Glomerular visceral epithelial cell (primary cell): ENCODE measurements at regions not wholly inside any gene's neighbourhood (a gene's known extent, or its start where the extent isn't known, plus 50 kb on each side); places are given as distances from the start of the nearest gene placed in this dataset.
A peak's percentile ranks its signal among the peaks of the same experiment; 100 is the strongest.

ENCODE experiments used
- DNase-seq: peaks from one replicate; pipeline ENCODE4 v3.0.0-alpha.2; 2016; ENCODE audit errors: extremely low spot score

DNA sequence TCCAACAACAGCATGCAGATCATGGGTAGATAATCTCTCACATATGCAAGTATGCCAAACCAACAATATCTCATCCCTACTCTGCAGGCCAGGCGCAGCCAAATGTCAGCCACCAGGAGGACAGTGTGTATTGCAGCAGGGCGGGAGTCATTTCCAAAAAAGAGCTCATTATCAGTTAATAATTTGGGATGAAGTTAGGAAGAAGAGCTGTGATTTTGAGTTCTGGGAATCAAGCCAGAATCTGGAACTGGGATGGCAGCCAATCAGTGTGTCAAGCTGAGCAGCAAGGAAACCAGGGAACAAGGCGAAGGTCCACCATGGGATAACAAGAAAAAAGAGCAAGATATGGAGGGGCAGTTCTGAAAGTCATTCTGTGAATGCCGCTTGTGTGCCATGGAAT lies 88.2 kb upstream of the CAMK2D start:
- no peak for DNase-seq

DNA sequence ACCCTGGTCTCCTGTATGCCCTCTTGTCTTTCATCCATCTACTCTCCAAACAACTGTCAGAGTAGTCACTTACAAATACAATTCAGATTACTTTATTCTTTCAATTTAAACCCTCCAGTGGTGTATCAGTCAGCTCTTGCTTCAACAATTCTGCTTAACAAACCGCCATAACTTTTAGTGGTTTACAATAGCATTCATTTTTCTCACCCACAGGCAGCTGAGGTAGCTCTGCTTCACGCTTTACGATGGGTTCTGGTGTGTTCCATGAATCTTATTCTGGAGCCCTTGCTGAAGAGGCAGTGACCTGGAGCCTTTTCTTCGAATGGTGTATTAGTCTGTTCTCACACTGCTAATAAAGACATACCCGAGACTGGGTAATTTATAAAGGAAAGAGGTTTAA lies 86.2 kb upstream of the CAMK2D start:
- no peak for DNase-seq

DNA sequence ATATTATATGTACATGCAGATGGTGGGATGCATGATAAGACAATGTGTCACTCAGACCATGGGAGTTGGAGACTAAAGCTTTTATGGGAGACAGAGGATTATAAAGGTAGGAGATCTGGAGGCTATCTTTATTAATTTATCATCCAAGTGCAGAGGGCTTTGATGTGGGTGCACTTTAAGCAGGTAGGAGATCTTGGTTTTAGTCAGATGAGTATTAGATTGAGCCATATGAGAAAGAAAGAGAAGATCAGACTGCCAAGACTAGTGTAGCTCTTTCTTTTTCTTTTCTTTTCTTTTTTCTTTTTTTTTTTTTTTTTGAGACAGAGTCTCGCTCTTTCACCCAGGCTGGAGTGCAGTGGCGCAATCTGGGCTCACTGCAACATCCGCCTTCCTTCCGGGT lies 84.9 kb upstream of the CAMK2D start:
- no peak for DNase-seq

DNA sequence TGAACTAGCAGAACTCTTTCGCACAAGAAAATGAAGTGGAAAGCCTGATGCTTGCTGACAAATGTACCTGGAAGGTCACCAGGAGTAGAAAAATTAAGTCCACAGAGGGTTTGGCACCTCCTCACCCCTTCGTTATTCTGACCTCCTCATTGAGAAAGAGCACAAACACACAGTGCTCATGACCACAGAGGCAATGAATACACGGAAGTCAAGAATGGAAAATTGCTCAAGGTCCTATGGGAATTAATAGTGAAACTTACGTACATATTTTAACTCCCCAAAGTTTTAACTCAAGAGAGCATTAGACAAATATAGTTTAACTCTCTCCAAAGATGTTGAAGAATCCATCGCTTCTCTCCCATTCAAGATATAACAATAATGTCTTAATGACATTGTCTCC lies 83.6 kb upstream of the CAMK2D start:
- DNase-seq = no peak

DNA sequence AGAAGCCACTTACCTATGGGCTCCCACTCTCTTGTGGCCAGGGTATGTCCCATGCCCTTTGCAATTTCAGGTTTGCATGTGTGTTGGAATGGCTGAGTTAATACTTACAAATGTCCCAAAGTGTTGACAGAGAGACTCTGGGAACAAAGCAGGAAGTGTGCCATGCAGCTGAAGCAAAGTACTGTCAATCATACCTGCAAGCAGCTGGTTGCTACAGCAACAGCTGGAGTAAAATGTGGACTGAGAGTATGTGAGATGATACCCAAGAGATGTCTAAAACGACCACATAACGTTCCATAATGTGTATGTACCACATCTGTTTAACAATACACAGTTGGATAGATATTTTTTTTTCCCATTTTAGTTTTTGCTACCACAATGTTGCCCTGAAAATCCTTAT lies 82.8 kb upstream of the CAMK2D start:
- DNase-seq = no peak

DNA sequence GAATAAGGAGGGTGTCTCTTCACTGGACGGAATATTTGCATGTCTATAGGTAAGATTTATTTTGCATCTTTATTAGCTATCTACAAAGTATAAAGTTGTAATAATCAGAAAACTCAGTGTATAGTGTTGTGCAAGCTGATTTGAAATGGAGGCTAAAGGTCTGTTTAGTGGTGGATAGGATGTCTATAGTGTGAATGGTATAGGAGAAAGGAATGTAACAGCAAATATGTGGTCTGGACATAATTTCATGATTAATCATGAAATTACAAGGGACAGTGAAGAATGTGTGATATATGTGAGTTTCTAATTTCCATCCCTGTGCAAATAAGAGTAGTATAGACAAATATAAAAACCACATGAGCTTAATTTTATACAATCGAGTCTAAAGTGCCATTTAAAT lies 79.3 kb upstream of the CAMK2D start:
- DNase-seq = no peak

DNA sequence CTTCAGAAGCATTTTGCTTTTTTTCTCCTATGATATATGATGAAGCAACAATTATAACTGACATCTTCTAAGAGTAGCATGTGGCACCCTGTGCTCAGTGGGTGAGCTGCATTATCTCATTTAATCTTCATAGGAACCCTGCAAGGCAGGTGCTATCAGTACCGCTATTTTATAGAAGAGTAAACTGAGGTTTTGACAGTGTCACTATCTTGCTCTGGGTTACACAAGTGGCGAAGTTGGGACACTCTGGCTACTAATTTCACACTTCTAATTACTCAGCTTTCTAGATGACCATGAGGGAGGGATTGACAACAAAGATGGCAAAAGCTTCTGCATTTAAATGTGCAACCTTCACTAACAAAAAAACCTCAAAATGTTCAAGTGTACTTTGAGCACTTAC lies 76.9 kb upstream of the CAMK2D start:
- DNase-seq = no peak

DNA sequence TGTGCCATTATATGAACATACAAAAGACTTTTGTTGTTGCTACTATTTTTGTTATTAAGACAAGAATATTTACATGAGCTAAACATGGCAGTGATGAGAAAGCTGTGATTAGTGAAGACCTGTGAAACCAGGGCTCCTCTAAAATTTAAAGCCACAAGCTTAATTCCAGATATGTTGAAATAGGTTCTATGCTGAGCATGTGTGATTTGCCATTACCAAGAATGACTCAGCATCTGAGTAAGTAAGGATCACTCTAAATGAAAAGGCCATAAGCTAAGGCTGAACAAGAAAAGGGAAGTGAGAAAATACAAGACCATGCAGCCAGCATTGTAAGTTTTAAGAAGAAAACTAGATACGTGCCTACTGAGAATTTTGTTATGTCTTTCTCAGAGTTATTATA lies 75.9 kb upstream of the CAMK2D start:
- peak; percentile 68 for DNase-seq

DNA sequence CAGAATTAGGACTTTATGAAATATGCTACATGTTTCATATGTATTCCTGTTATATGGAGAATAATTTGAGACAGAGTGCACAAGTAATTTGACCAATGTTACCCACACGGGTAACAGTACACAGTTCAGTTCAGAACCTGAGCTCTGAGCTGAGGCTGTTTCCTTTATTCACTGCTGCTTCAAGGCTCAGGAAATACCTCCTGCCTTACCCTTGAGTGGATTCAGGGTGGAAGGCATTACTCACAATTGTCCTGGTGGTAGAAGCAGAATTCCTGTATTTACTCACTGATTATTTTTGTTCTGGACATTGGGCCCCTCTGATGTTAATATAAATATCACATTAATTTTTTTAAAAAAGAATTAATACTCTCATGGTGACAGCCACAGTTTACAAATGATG lies 73.5 kb upstream of the CAMK2D start:
- peak; percentile 30 for DNase-seq

DNA sequence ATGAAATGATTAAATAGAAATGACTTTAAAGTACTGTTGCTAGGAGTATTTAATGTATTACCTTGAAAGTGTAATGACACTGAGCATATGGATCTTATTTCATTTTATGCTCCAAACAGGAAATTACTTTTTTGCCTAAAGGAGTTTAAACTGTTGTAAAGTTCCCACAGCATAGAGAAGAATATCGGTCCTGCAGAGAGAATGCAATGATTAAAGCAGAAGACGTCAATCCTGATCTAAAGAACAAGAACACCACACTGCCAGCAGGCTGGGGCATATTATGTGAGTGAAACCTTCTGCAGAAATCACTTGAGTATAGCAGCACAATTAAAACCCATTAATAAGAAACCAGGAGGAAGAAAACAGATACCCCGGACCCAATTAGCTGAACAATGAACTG lies 72.8 kb upstream of the CAMK2D start:
- DNase-seq = no peak

DNA sequence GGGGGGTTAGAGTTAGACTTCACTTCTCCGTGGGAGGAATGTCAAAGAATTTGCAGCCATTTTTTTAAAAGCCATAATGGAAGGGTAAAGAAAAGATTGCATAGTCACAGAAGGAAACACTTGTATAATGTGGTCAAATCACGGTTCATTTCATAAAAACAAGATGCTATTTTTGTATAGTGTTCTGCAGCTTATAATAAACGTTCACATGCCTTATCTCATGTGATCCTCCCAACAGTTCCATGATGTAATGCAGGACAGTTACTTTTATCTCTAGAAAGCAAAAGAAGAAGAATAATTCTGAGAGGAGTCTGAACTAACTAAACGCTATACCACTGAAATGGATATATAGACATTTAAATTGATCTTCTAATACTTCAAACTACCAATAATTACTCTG lies 71.3 kb upstream of the CAMK2D start:
- DNase-seq = no peak

DNA sequence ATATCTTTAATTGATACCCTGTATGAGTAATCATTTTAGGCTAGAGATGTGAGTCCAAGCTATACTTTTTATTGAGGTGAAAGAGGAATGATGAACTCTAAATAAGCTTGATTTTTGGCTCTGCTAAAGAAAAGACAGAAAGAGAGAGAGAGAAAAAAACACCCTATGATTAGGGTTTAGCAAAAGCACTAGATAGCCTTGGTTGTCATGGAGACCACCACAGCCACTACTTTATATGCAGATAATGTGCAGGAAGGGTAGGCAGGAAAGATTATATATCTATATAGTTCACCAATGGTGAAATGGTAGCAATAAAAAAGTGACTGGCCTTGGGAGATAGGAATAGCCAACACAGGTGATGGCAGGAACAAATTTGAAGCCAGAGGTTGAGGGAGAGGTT lies 69.9 kb upstream of the CAMK2D start:
- DNase-seq = no peak

DNA sequence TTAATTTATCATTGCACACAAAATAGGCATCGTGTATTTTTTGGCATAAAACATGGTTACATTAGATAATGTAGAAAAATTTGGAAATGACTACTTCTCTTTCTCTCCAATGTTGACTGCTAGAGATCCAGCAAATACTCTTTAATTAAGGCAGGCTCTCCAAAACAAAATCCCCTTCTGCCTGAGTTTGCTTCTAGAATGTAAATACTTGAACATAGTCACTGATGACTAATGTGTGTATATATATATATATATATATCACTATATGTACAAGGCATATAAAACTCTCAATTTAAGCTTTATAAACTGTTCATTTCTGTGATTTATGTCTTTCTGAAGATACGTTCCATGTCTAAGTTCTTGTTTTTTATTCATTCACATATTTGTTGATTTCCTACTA lies 67.2 kb upstream of the CAMK2D start:
- no peak for DNase-seq

DNA sequence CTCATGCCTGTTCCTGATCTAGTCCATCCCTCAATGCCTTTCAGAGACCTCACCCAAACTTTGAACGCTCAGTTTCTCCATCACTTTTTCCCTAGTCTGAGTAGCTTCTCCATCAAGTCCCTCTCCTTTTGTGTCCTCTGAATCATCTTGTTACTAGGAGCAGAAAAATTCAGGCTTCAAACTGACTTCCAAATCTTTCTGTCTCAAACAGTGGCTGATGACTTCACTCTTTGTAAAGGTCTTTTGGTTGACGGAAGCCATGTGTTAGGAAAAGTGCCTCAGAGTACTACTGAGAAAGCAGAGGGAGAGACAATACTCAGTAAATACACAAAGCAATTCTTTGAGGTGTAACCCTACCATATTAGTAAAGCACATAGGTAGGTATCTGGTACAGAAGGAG lies 65.7 kb upstream of the CAMK2D start:
- DNase-seq = no peak

DNA sequence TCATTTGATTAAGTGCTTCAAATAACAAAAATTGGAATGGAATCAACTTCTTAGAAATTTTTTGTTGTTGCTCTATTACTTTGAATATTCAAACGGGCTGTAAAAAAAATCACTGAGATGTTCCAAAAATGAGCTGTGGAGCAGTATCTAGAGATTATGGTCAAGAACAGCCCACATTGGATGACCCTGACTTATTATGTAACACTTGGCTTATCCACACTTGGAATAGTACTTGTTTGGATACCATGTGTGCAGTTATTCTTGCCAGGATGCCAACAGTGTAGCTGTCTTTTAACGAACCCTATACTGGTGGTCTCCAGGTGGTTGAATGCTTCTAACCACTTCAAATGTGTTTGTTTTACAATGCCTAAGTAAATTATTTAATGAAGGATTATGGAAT lies 64.9 kb upstream of the CAMK2D start:
- no peak for DNase-seq

DNA sequence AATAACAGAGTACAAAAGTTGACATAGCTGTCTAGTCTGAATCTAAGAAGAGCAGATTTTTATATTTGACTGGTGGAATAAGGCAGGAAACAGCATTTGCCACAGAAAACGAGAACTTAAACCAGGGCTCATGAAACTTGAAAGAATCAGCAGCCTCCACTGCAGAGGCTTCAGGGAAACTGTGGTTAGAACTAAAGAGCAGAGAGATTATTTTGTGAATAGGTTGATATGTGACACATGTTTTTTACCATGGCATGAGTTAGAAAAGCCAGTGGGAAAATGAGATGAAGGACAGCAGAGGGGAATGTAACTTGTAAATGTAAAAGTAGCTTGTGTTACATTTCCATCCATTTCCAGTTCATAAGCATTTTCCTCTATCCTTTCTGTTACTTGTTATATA lies 63.7 kb upstream of the CAMK2D start:
- no peak for DNase-seq

DNA sequence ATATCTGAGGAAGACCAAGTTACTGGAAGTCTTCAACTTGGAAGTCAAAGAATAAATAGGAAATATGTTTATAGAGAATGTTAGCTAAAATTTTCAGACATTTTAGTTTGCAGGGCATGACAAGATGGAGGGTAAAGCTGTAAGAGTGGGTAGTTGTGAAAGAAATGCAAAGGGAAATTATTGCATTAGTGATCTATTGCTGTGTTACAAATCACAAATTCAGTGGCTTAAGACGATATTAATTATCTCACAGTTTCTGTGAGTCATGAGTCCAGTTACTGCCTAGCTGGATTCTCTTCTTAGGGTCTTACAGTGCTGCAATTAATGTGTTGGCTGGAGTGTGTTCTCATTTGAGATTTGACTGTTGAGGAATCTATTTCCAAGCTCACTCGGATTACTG lies 62.9 kb upstream of the CAMK2D start:
- no peak for DNase-seq

DNA sequence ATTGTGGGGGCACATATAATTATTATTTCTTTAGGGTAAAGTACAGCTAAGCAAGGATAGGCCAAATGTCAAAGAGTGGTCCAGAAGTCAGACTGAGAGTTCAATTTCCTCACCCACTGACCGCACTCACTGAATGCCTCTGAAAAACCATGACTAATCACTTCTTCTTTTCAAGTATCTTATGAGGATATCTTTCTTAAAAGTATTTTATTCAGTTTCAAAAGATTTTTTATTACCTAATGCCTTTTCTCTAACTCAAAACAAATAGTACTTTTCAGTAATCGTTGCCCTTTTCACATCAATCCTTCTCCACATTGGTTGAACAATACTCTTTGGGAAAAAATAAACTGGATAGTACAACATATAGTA lies 61.7 kb upstream of the CAMK2D start:
- peak; percentile 7 for DNase-seq

DNA sequence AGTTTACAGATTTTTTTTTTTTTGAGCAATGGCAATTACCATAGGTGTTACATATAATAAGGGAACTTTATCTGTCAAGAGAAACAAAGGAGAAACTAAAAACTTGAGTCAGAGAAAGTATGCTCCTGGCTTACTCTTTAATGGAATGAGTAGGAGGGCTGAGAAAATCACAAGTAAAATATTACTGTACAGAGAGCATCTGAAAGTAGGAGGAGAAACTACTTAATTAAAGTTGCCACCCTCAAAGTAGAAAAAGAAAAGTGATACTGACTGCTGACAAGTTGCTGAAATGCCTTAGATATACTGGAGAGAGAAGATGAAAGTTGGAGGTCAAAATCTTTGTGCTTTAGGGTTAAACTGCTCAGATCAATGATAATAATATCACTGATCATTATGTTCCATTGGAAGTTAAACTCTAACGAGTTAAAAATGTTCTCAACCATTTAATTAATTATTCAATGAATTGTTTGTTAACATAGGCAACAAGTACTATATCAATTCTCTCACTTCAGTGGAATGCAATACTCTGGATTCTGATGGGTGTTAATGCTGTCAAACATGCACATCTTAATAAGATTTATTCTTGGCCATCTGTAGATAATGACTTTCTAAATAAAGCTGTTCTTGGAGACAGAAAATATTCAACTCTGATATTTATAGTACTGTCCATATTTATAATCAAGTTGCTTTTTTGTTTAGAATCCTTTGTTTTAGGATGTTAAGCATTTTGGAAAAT lies 61.2 kb upstream of the CAMK2D start:
- DNase-seq = no peak

DNA sequence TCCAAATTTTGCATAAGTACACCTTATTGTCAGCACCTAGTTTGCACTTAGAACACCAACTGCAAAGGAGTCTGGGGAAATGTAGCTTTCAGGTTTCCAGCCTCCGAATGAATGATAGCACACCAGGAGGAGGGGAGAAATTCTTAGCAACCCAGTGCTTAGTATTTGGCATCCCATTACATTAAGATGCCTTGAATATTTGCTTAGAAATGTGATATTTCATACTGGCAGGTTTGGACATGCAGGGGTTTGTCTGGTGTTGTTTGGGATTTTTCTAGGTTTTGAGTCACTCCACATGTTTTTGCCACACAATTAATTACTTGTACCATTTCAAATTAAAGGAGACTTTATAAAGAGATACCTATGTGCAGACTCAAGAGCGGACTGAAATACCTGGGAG lies 60.3 kb upstream of the CAMK2D start:
- DNase-seq = no peak

DNA sequence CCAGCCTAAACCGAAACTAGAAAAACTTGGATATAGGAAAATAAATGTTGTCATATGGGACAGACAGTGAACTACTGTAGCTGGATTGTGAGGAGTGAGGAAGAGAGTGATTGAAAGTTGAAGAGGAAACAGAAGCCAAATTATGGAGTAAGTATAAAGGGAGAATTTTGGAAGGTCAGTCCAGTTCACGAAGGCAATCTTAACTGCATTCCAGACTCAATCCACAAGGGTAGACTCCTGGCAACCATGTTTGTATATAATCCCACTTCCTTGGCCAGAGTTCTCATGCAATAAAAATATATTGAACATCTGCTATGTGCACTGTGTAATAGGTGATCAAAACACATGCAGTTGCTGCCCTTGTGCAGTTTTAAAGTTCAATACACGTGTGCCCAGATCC lies 58.6 kb upstream of the CAMK2D start:
- no peak for DNase-seq

DNA sequence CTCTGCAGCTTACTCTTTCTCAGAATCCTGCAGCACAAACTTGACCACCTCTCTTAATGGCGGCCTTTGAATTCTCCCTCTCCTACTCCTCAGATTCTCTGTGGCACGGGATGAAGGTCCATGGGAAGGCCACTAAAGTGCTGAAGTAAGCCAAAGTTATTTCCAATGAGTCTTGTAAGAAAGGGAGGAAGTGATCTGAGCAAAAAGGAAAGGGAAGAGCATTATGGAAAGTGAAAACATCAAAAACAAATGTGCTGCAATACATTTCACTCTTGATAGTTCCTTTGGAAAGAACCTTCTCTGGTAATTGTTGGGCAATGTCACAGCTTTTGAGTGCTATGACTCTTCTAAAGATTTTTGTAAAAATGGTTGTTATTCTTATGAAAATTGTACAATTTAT lies 54.3 kb upstream of the CAMK2D start:
- no peak for DNase-seq

DNA sequence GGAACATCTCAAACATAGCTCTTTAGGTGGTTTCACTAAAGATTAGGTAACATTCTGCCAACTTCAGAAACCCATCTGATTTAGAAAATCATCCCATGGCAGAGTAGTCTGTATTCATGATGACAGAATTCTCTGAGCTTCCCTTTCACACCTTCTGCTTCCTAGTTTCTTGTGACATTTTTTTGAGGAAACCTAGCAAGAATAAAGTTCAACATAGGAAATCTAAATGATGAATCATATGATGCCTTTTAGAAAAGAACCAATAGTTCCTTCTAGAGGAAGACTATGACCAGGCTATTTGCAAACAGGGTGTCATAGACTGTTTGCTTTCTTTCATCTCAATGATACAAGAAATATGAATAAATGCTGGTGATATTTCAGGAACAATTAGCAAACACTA lies 49.8 kb upstream of the CAMK2D start:
- no peak for DNase-seq
